ENCODE measurements at regions not wholly inside any gene's neighbourhood (a gene's known extent, or its start where the extent isn't known, plus 50 kb on each side); places are given as distances from the start of the nearest gene placed in this dataset.

GRCh38 chr20:41870869-41871462 lies 252.8 kb upstream of the CHD6 start:
- H3K4me1 ChIP-seq (ENCODE audit: control insufficient read depth, insufficient read depth, low read length) = no peaks in the 10 kb centered on the region
- H3K36me3 ChIP-seq (ENCODE audit: control insufficient read depth, insufficient read depth, low read length) = no peaks in the 10 kb centered on the region
- H3K4me3 ChIP-seq (ENCODE audit: low read length) = no peak overlapping the region
- H3K9ac ChIP-seq (ENCODE audit: low read length) = no peak overlapping the region
- no peaks in the 10 kb centered on the region for H3K27me3 ChIP-seq (ENCODE audit: control insufficient read depth, insufficient read depth, low read length)
- no peak overlapping the region for H3K27ac ChIP-seq (ENCODE audit: low read depth, low read length)

- Histone ChIP-seq H3K9ac (ENCODE audit: low read length) (no peak overlapping the region), H3K4me3 (ENCODE audit: low read length) (no peak overlapping the region), H3K36me3 (ENCODE audit: control insufficient read depth, insufficient read depth, low read length) (no peaks in the 10 kb centered on the region), H3K27me3 (ENCODE audit: control insufficient read depth, insufficient read depth, low read length) (no peaks in the 10 kb centered on the region), H3K4me1 (ENCODE audit: control insufficient read depth, insufficient read depth, low read length) (no peaks in the 10 kb centered on the region), H3K27ac (ENCODE audit: low read depth, low read length) (no peak overlapping the region)
Measured at GRCh38 chr20:41869261-41869660, 251.1 kb upstream of the CHD6 start.

- no peaks in the 10 kb centered on the region for H3K4me1 ChIP-seq (ENCODE audit: control insufficient read depth, insufficient read depth, low read length)
- H3K27ac ChIP-seq (ENCODE audit: low read depth, low read length) = no peak overlapping the region
- no peak overlapping the region for H3K9ac ChIP-seq (ENCODE audit: low read length)
- no peak overlapping the region for H3K4me3 ChIP-seq (ENCODE audit: low read length)
- no peaks in the 10 kb centered on the region for H3K27me3 ChIP-seq (ENCODE audit: control insufficient read depth, insufficient read depth, low read length)
- H3K36me3 ChIP-seq (ENCODE audit: control insufficient read depth, insufficient read depth, low read length) = no peaks in the 10 kb centered on the region
Measured at GRCh38 chr20:41865938-41866337, 247.8 kb upstream of the CHD6 start.

- Histone ChIP-seq H3K9ac (ENCODE audit: low read length) (no peak overlapping the region), H3K4me3 (ENCODE audit: low read length) (no peak overlapping the region), H3K27me3 (ENCODE audit: control insufficient read depth, insufficient read depth, low read length) (no peaks in the 10 kb centered on the region), H3K27ac (ENCODE audit: low read depth, low read length) (no peak overlapping the region), H3K36me3 (ENCODE audit: control insufficient read depth, insufficient read depth, low read length) (no peaks in the 10 kb centered on the region), H3K4me1 (ENCODE audit: control insufficient read depth, insufficient read depth, low read length) (no peaks in the 10 kb centered on the region)
Measured at GRCh38 chr20:41862476-41862875, 244.3 kb upstream of the CHD6 start.

GRCh38 chr20:41861772-41862422 lies 243.7 kb upstream of the CHD6 start:
- Histone ChIP-seq H3K27me3 (ENCODE audit: control insufficient read depth, insufficient read depth, low read length) (no peaks in the 10 kb centered on the region), H3K9ac (ENCODE audit: low read length) (no peak overlapping the region), H3K4me3 (ENCODE audit: low read length) (no peak overlapping the region), H3K4me1 (ENCODE audit: control insufficient read depth, insufficient read depth, low read length) (no peaks in the 10 kb centered on the region), H3K36me3 (ENCODE audit: control insufficient read depth, insufficient read depth, low read length) (no peaks in the 10 kb centered on the region), H3K27ac (ENCODE audit: low read depth, low read length) (no peak overlapping the region)

- H3K36me3 ChIP-seq (ENCODE audit: control insufficient read depth, insufficient read depth, low read length) = no peaks in the 10 kb centered on the region
- H3K4me3 ChIP-seq (ENCODE audit: low read length) = no peak overlapping the region
- H3K27ac ChIP-seq (ENCODE audit: low read depth, low read length) = no peak overlapping the region
- no peaks in the 10 kb centered on the region for H3K4me1 ChIP-seq (ENCODE audit: control insufficient read depth, insufficient read depth, low read length)
- H3K9ac ChIP-seq (ENCODE audit: low read length) = no peak overlapping the region
- H3K27me3 ChIP-seq (ENCODE audit: control insufficient read depth, insufficient read depth, low read length) = no peaks in the 10 kb centered on the region
Measured at GRCh38 chr20:41854765-41855164, 236.6 kb upstream of the CHD6 start.

- H3K4me1 ChIP-seq (ENCODE audit: control insufficient read depth, insufficient read depth, low read length) = no peaks in the 10 kb centered on the region
- H3K36me3 ChIP-seq (ENCODE audit: control insufficient read depth, insufficient read depth, low read length) = no peaks in the 10 kb centered on the region
- no peak overlapping the region for H3K9ac ChIP-seq (ENCODE audit: low read length)
- no peak overlapping the region for H3K4me3 ChIP-seq (ENCODE audit: low read length)
- no peaks in the 10 kb centered on the region for H3K27me3 ChIP-seq (ENCODE audit: control insufficient read depth, insufficient read depth, low read length)
- H3K27ac ChIP-seq (ENCODE audit: low read depth, low read length) = no peak overlapping the region
Measured at GRCh38 chr20:41853806-41854205, 235.6 kb upstream of the CHD6 start.

GRCh38 chr20:41848180-41848579 lies 230.0 kb upstream of the CHD6 start:
- H3K27me3 ChIP-seq (ENCODE audit: control insufficient read depth, insufficient read depth, low read length) = no peaks in the 10 kb centered on the region
- no peaks in the 10 kb centered on the region for H3K4me1 ChIP-seq (ENCODE audit: control insufficient read depth, insufficient read depth, low read length)
- H3K9ac ChIP-seq (ENCODE audit: low read length) = no peak overlapping the region
- H3K27ac ChIP-seq (ENCODE audit: low read depth, low read length) = no peak overlapping the region
- H3K36me3 ChIP-seq (ENCODE audit: control insufficient read depth, insufficient read depth, low read length) = no peaks in the 10 kb centered on the region
- H3K4me3 ChIP-seq (ENCODE audit: low read length) = no peak overlapping the region

- Histone ChIP-seq H3K27ac (ENCODE audit: low read depth, low read length) (no peak overlapping the region), H3K36me3 (ENCODE audit: control insufficient read depth, insufficient read depth, low read length) (no peaks in the 10 kb centered on the region), H3K9ac (ENCODE audit: low read length) (no peak overlapping the region), H3K4me3 (ENCODE audit: low read length) (no peak overlapping the region), H3K27me3 (ENCODE audit: control insufficient read depth, insufficient read depth, low read length) (no peaks in the 10 kb centered on the region), H3K4me1 (ENCODE audit: control insufficient read depth, insufficient read depth, low read length) (no peaks in the 10 kb centered on the region)
Measured at GRCh38 chr20:41837669-41838224, 219.6 kb upstream of the CHD6 start.

GRCh38 chr20:41833739-41834138 lies 215.6 kb upstream of the CHD6 start:
- H3K4me3 ChIP-seq (ENCODE audit: low read length) = no peak overlapping the region
- H3K4me1 ChIP-seq (ENCODE audit: control insufficient read depth, insufficient read depth, low read length) = no peaks in the 10 kb centered on the region
- no peak overlapping the region for H3K9ac ChIP-seq (ENCODE audit: low read length)
- H3K36me3 ChIP-seq (ENCODE audit: control insufficient read depth, insufficient read depth, low read length) = no peaks in the 10 kb centered on the region
- H3K27me3 ChIP-seq (ENCODE audit: control insufficient read depth, insufficient read depth, low read length) = no peaks in the 10 kb centered on the region
- H3K27ac ChIP-seq (ENCODE audit: low read depth, low read length) = no peak overlapping the region

- H3K27me3 ChIP-seq (ENCODE audit: control insufficient read depth, insufficient read depth, low read length) = no peaks in the 10 kb centered on the region
- no peak overlapping the region for H3K27ac ChIP-seq (ENCODE audit: low read depth, low read length)
- no peak overlapping the region for H3K9ac ChIP-seq (ENCODE audit: low read length)
- H3K4me1 ChIP-seq (ENCODE audit: control insufficient read depth, insufficient read depth, low read length) = no peaks in the 10 kb centered on the region
- no peaks in the 10 kb centered on the region for H3K36me3 ChIP-seq (ENCODE audit: control insufficient read depth, insufficient read depth, low read length)
- H3K4me3 ChIP-seq (ENCODE audit: low read length) = no peak overlapping the region
Measured at GRCh38 chr20:41830702-41831101, 212.5 kb upstream of the CHD6 start.

- H3K4me1 ChIP-seq (ENCODE audit: control insufficient read depth, insufficient read depth, low read length) = no peaks in the 10 kb centered on the region
- no peaks in the 10 kb centered on the region for H3K36me3 ChIP-seq (ENCODE audit: control insufficient read depth, insufficient read depth, low read length)
- no peak overlapping the region for H3K4me3 ChIP-seq (ENCODE audit: low read length)
- H3K9ac ChIP-seq (ENCODE audit: low read length) = no peak overlapping the region
- H3K27me3 ChIP-seq (ENCODE audit: control insufficient read depth, insufficient read depth, low read length) = no peaks in the 10 kb centered on the region
- no peak overlapping the region for H3K27ac ChIP-seq (ENCODE audit: low read depth, low read length)
Measured at GRCh38 chr20:41819436-41819835, 201.3 kb upstream of the CHD6 start.

GRCh38 chr20:41818991-41819390 lies 200.8 kb upstream of the CHD6 start:
- Histone ChIP-seq H3K27me3 (ENCODE audit: control insufficient read depth, insufficient read depth, low read length) (no peaks in the 10 kb centered on the region), H3K4me1 (ENCODE audit: control insufficient read depth, insufficient read depth, low read length) (no peaks in the 10 kb centered on the region), H3K27ac (ENCODE audit: low read depth, low read length) (no peak overlapping the region), H3K4me3 (ENCODE audit: low read length) (no peak overlapping the region), H3K36me3 (ENCODE audit: control insufficient read depth, insufficient read depth, low read length) (no peaks in the 10 kb centered on the region), H3K9ac (ENCODE audit: low read length) (no peak overlapping the region)
